ENCODE measurements at regions not wholly inside any gene's neighbourhood (a gene's known extent, or its start where the extent isn't known, plus 50 kb on each side); places are given as distances from the start of the nearest gene placed in this dataset.

DNA sequence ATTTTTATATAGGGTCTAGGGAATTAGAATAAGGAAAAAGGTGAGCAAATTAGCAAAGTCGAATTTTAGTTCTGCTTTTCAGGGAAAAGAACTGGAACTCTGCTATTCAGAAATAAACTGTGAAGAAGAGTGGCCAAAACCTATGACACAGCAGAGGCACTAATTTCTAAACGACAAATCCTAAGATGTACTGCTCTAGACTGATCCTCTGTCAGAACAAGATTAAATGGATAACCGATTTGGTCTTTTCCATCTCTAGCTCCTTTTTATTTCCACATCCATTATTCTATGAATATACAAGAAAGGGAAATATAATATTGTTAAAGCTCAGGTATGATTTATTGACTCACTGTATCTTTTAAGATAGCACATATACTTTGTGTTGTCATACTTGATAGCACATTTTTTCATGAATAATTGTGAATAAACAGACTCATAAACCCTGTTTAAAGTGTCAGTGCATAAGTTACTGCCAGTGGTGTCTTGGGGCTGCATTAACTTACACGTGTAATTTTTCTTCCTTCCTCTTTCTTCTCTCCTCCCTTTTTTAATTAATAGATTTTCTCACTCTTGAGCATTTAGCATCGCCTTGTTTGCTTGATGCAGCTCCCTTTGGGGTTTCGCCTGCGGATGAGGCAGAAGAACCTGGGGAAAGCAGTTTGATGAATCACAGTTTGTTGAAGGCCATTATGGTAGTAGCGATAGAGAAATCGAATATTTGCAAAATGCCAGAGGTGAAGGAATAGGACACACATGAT is 496.6 kb downstream of the ADGRL2 start:
- no peak for DNase-seq

DNA sequence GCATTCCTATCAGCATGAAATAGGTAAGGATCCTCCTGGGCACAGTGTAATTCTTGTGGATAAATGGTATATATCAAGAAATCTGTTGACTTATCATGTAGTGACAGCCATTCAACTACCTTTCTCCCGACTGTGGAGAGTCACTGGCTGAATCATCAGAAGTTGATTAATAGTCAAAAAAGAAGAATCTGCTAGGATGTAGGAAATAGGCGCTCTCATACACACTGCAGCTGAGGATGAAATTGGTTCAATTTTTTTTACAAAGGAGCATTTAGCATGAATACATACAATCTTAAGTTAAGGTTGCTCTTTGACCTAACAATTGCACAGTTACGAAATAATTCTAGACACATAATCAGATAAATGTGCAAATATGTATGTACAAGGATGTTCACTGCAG is 486.8 kb downstream of the ADGRL2 start:
- no peak for DNase-seq

DNA sequence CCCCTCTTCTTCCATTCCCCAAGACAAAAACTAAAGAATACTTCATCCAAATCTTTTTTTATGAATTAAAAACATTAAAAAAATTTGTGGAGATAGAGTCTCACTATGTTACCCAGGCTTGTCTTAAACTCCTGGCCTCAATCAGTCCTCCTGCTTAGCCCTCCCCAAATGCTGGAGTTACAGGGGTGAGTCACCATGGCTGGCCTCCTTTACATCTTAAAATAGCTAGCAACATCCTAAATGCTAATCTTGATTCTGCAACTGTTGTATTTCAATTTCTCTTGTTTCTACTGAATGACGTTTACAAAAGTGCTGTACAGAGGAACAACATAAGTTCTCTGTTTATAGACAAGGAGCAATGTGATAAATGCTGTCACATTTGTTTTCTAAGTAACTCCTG is 483.5 kb downstream of the ADGRL2 start:
- DNase-seq = no peak

DNA sequence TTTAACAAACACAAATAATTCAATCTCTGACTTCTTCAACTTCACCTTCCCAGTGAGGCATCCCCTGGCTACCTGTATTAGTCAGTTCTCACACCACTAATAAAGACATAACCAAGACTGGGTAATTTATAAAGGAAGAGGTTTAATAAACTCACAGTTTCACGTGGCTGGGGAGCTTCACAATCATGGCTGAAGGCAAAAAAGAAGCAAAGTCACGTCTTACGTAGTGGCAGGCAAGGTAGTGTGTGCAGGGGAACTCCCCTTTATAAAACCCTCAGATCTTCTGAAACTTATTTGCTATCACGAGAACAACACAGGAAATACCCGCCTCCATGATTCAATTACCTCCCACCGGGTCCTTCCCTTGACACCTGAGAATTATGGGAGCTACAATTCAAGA is 478.5 kb downstream of the ADGRL2 start:
- DNase-seq = no peak

DNA sequence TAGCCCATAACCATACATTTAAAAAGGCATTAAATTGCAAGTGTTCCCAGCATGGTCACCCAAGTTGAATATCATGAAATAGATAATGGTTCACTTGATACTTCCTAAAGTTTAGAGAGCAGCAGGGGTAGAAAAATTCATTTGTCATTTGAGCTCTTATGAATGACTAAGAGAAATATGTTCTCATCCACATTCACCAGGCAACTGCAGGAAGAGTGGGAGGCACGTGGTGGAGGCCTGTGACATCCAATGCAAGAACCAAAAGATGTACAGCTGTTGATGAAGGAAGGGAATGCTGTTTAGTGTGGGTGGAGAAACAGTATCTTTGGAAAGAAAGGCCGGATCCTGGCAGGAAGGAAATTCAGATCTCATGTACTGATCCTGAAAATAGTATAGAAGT is 473.1 kb downstream of the ADGRL2 start:
- DNase-seq = no peak

DNA sequence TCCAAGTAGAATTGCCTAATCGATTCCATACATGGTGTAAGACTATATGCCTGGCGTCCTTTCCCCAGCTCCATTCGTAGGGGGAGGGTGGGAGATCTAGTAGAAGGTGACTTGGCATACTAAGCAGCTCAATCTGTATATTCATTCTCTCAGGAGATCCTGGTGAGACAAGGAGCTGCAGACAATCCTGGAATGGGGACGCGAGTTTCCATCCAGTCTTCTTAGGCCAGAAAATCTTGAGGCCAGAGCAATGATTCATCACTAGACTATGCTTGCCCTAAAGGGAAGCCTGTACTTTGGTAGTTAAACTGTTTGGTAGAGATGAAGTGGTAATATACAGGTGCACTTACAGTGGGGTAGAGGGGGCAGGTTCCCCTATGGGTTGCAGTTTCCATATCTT is 468.7 kb downstream of the ADGRL2 start:
- DNase-seq = no peak

DNA sequence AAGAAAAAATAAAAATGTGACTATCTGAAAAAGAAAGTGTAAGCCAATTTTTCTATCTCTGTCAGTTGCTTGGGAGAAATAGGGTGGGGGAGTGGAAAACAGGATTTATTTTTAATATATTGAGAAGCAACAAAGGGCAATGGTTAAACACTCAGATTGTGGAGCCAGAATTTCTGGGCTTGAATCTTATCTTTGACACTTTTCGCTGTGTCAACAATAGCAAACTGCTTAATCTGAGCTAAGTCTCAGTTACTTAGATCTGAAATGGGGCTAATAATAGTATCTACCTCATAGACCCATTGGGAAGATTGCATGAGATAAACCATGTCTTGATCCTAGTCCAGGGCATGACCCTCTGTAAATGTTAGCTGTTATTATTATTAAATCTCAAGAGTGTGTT is 468.1 kb downstream of the ADGRL2 start:
- DNase-seq = no peak

DNA sequence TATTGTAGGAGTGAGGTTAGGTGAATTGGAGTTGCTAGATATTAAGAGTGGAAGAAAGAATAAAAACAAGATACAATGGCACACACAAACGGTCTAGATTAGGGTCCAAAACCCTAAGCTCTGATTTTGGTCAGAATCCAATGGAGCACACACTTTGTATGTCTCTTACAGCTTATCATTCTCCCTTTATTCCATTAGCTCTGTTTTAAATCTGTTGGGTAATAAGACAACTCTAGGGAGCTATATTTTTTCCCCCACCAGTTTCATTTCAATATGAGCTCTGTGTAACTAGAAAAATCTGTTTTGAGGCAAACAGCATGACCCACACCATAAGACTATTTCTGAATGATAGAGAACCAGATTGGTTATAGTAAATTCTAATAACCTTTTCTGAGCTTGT is 465.6 kb downstream of the ADGRL2 start:
- no peak for DNase-seq

DNA sequence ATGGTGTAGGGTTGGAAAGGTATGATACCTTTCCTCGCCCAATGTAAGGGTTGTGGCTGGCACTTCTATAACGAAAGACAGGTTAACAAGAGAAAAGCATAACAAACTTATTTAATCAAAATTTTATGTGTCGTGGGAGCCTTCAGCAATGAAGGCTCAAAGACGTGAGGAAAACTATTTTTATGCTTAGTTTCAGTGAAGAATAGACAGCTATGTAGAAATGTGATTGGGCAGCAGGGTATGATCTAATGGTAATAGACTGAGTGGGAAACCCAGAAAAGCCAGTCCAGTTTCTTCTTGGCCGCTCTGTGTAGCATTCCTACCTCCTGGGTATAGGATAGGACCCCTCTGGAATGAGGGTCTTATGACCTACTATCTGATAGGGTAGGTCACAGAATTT is 464.7 kb downstream of the ADGRL2 start:
- DNase-seq = no peak

DNA sequence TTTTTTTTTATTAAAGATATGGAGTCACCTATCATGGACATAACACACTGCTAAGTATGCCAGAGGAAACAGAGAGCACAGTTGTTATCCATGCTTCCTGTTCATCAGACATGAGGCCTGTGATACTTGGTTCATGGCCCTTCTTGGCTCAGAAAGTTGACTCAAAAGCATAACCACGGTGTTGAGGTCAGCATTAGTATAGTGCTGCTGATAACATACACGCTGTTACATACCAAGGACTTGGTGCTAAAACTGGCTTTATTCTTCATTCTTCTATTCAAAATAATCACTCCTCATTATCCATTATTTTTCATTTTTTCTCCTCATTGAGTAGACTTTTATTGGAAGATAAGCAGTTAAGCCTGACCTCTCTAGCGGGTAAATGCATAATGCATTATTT is 464.1 kb downstream of the ADGRL2 start:
- no peak for DNase-seq

DNA sequence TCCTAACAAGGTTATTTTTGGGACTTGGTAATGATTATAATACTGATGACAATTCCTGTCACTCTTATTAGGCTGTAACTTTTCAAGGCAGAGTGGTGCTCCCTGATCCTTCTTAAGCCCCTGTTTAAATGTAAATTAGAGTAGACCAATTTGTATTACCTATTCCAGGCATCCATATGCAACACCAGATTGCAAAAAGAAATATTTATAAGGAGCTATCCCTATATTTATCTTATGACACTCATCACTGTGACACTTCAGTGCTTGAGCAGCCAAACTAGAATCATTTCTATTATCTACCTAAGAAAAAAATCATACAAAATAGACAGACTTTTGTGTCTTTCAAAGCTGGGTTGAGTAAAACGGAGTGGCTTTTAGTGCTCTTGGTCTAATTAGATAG is 462.7 kb downstream of the ADGRL2 start:
- DNase-seq = no peak

DNA sequence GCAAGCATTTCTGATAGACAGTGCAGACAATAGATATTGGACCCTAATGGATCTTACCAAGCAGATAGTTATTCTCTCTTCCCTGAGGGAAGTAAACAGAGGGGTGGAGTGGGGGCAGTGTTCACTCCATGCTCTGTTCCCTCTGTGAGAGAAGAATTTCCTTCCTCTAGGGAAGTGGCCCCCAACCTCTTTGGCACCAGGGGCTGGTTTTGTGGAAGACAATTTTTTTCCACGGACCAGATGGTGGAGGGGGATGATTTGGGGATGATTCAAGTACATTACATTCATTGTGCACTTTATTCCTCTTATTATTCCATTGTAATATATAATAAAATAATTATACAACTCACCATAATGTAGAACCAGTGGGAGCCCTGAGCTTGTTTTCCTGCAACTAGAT is 459.9 kb downstream of the ADGRL2 start:
- DNase-seq = no peak

DNA sequence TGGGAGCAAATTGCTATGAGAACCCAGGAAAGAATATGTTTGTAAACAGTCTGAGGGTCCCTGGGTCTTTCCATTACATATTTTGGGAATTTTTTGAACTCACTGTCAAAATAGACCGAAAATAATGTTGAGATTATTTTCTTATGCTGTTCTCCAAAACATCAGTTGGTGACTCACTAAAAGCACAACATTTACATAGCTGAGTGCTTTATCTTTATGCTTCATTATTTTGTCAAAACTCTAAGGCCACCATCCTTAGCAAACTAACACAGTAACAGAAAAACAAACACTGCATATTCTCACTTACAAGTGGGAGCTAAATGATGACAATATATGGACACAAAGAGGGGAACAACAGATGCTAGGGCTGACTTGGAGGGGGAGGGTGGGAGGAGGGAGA is 459.3 kb downstream of the ADGRL2 start:
- no peak for DNase-seq

DNA sequence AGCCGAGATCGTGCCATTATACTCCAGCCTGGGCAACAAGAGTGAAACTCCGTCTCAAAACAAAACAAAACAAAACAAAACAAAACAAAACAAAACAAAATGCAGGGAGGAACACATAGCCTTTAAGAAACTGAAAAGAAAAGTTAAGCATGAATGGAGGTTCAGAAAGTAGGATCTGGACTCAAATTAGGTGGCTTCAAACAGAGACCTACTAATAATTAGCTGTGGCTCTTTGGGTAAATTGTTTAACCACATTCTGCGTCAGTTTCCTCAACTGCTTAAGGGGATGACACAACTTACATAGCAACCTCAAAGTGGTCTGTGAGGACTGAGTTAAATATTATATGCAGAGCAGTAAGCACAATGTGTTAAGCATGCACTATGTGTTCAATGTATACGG is 458.2 kb downstream of the ADGRL2 start:
- DNase-seq = no peak

DNA sequence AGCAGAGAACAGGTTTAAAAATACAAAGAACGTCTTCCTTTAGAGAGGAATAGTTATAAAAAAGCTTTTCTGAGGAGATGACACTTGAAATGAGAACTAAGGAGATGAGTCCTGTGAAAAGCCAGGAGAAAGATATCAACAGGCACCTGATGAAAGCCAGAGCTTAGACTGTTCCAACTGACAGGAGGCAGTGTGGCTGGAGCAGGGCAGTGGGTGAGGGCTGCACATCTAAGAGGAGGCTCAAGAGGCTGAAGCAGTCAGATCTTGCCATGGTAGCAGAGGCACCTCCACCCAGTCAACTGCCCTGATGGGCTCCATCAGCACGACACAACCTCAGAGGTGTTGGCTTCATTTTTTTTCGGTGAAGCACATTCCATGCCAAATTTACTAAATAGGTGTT is 445.3 kb downstream of the ADGRL2 start:
- no peak for DNase-seq

DNA sequence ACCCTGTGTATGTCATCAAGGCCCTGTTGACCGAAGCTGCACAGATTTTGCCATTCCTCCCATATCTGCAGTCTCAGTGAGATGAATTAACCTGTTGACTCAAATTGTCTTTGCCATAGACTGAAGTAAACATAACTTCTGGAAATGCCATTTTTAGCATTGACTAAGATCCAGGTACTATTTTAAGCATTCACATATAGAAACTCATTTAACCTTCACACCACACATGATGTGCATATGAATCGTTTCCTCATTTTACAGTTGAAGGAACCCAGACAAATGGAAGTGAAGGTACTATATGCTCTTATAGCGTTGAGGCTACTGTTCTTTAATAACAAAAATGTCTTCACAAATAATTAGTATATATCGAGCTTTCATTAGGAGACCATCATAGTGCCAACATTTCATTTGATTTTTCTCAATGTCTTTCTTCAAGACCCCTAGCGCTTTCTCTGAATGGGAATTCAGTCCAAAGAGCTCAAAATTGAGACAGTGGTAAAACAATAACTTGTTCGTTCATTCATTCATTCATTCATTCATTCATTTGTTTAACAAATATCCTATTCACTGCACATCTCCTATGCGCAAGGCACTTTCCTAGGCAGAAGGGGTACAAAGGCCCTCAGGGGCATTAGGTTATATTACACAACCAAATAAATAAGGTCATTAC is 444.7 kb downstream of the ADGRL2 start:
- DNase-seq = no peak

DNA sequence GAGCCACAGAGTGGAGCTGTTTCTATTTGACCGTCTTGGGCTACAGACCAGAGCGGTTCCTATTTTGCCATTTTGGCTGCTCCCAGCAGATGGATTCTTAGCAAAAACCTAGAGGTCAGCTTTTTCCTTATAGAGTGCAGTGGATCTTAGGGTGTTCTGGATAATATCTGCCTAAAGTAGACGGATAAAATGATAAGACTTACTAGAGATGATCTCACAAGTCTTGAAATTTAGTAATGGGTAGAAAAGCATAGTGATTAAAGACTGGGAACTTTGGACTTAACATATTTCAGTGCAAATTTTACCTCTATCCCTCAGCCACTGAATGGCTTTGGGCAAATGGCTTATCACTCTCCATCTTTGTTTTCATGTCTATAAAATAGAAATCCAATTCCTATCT is 439.8 kb downstream of the ADGRL2 start:
- no peak for DNase-seq

DNA sequence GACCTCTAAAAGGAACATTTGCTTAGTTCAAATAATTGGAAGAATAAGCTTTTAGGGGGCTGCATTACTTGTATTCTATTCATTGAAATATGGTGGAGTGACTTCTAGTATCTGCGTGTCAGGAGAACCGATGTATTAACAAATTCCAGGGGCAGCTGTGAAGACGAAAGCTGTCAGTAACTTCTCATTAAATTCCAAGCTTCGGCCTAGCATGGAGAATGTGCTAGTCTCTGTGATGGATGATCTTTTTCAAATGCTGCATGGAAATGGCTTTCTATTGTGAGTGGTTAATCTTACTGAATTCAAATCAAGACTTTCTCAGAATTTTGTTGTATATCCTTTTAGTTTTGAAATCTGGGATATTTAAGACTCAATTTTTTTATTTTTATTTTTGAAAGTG is 429.9 kb downstream of the ADGRL2 start:
- no peak for DNase-seq

DNA sequence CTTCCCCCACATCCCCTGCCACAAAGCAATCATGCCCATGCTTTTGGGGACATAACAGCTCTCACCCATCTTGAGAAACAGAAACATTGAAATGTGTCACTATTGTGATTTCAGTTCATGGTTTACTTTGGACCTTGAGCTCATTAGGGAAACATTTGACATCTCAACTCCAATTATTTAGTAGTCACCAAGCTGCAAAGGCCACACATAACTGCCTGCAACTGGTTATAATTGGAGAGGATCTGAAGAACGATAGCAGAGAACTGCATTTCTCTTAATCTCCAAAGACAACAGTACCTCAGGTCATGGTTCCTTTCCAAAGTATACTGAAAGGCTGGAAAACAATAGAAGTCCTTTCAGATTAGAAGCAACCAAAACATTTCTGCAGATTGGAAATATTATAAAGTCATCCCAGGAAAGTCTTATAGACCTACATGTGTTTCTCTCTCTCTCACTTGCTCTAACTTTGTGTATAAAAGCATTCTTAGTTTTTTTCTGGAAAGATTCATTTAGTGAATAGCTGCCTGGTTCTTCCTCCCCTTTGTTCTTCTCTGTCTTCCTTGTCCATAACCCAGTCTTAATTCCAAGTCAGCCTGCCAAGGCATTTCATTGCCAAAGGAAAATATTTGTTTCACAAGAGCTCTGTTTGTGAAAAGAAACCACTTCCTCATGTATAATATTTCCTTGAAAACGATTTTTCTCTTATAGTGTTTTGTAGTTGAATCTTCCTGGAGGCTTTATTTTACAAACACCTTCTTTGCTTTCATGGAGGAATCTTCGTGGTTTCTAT is 426.8 kb downstream of the ADGRL2 start:
- DNase-seq = no peak

DNA sequence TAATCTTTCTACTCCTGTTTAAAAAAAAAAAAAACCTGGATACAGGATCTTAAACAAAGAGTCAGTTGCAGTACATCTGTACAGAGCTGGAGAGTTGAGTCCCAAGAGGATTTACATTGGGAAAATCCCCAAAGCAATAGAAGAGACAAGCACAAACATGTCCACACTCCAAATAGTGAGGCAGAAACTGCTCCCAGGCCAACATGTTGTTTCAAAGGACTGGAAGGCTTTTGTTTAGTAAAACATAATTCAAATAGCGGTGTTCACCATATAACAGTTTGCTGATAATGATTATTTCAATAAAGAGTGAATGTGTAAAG is 425.4 kb downstream of the ADGRL2 start:
- DNase-seq = no peak

DNA sequence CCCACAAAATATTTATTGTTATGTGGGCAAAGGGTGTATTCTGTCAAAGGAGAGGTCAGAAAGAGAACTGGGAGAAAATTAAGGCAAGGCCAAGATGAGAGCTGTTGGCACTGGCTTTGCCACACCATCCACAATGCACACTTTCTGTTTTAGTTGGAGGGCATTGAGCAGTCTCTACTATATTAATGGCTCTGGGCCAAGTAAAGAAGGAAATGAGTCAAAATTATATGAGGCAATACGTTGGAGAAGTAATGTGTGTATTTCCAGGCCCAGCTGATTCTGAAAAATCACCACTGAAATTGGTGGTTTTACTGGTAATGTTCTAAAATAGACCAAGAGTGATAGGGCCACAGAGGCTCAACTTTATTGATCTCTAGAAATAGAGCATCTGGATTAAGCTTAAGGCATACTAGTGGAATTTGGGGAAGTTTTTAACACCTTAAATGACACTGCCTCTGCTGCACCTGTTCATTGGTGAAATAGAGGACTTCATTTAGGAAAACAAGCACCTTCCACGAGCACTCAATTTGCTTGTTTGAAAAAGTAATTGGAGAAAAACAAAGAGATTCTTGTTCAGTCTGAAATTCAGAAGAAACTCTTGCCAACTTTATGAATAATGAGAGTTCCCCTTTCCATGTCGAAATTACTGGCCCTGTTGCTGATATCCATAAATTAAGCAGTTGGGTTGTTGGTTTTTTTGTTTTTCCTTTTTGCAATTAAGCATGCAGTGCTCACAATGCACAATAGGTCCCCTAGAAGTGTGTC is 424.9 kb downstream of the ADGRL2 start:
- no peak for DNase-seq

DNA sequence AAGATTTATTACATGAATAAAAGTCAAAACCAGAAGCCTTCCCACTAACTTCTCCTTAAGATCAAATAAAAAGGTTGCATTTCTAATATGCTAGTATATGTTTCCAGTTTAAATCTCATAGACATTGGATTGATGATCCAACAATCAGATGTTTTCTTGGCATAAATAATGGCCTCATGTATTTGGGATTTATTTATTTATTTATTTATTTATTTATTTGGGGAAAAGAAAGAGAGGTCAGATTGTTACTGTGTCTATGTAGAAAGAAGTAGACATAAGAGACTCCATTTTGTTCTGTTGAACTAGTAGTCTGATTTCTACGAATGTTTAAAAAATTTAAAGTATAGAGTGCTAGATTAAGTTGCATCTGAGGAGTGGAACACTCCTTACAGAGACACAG is 422.4 kb downstream of the ADGRL2 start:
- no peak for DNase-seq

DNA sequence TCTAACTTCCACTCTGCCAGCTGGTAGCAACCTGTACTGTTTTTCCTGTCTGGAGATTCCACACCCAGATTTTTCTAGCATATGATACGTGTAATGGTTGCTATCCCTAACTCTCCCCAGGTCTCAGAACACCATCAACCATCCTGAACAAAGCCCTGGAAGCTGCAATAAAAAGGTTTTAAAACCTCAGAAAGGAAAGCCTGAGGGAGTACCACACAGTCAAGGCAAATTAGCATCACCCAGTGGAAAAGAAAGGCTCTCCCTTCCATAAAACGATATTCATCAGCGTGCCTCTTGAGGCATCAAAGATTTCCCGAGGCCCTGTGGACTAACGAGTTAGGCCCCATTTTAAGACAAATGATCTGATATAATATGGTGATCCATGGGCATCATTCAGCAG is 421.0 kb downstream of the ADGRL2 start:
- no peak for DNase-seq

DNA sequence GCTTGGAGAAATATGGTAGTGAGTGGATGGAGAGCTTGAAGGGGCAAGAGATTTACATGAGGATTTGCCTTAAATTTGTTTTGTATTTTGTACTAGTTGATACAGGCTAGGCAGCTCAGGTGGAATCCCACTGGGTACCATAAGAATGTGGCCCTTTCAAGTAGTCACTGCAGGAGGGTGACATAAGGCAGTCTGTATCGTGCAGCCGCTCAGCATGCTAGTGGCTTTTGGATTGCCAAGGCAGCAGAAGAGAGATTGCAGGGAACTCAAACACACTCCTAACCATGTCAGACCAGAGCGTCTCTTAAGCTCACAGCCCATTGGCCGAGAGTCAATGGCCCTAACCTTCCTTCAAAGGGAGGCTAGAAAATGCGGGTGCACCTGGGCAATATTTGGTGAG is 420.0 kb downstream of the ADGRL2 start:
- no peak for DNase-seq

Measured in CD4-positive, alpha-beta T cell treated with Interferon gamma for 1 hour (primary cell).